K562 (cell line): ENCODE measurements at regions not wholly inside any gene's neighbourhood (a gene's known extent, or its start where the extent isn't known, plus 50 kb on each side); places are given as distances from the start of the nearest gene placed in this dataset.

Source experiments
- CEBPG ChIP-seq, 3 experiments: fragments of 200-800 bp in 1 of 3; sonication (Bioruptor generic) in 1 of 3; sonication (generic) in 1 of 3; formaldehyde crosslinking in 1 of 3; IDR thresholded peaks in 2 of 3; conservative IDR thresholded peaks in 1 of 3; 2 replicates each; pipeline versions ENCODE4 v1.6.1 to v1.8.0; 2016 to 2022; ENCODE audit warnings: missing compliant biosample characterization in 2 of 3, missing genetic modification characterization in 2 of 3, mild to moderate bottlenecking in 1 of 3, missing genetic modification reagents in 1 of 3
- ETS2 ChIP-seq: IDR thresholded peaks from 2 replicates; pipeline ENCODE4 v1.6.1; 2016; ENCODE audit warnings: borderline replicate concordance, missing genetic modification characterization, mild to moderate bottlenecking, moderate library complexity, missing compliant biosample characterization; ENCODE audit not compliant: poor library complexity, severe bottlenecking
- EZH2 ChIP-seq: IDR thresholded peaks from 2 replicates; pipeline ENCODE4 v1.6.1; 2012; ENCODE audit warnings: low read depth, mild to moderate bottlenecking, inconsistent platforms, low read length, borderline replicate concordance
- HNRNPLL ChIP-seq: fragments of 200-400 bp; formaldehyde crosslinking; IDR thresholded peaks from 2 replicates; pipeline ENCODE4 v1.6.1; 2017; ENCODE audit warnings: low read length, low read depth, mild to moderate bottlenecking; ENCODE audit not compliant: poor library complexity, severe bottlenecking
- POLR2AphosphoS5 ChIP-seq: IDR thresholded peaks from 2 replicates; pipeline ENCODE4 v1.6.1; 2011; ENCODE audit warnings: mild to moderate bottlenecking, low read depth, low read length, moderate library complexity; ENCODE audit not compliant: control insufficient read depth, insufficient read depth
- PTBP1 ChIP-seq: fragments of 200-400 bp; formaldehyde crosslinking; IDR thresholded peaks from 2 replicates; pipeline ENCODE4 v1.6.1; 2017; ENCODE audit warnings: low read depth, low read length
- RFX5 ChIP-seq: IDR thresholded peaks from 2 replicates; pipeline ENCODE4 v1.6.1; 2011; ENCODE audit warnings: low read depth, mild to moderate bottlenecking, improper control_type of control experiment, low read length
- RUNX1 ChIP-seq: sonication (generic); IDR thresholded peaks from 2 replicates; pipeline ENCODE4 v1.6.1; 2016; ENCODE audit warnings: antibody characterized with exemption, low read depth
- TF ChIP-seq, protein P1 (sequence below): sonication (generic); formaldehyde crosslinking; IDR thresholded peaks from 2 replicates; pipeline ENCODE4 v1.8.0; 2022; ENCODE audit warnings: mild to moderate bottlenecking, missing genetic modification reagents
- TF ChIP-seq, protein P2 (sequence below): fragments of 450-650 bp; conservative IDR thresholded peaks from 2 replicates; pipeline ENCODE4 v1.6.1; 2016; ENCODE audit warnings: missing genetic modification characterization, low read depth, mild to moderate bottlenecking, control low read depth, missing compliant biosample characterization

GRCh38 chr6:56850626-56851025 is 104.3 kb upstream of the BEND6 start:
- TF ChIP-seq RUNX1 (no peak), HNRNPLL (no peak), ETS2 (no peak), CEBPG (CRISPR knock-in tag; IDR thresholded peaks at IDR 0.05) (no peak), CEBPG (tag; conservative IDR thresholded peaks at IDR 0.05 in 1 of 2, IDR thresholded peaks at IDR 0.05 in 1 of 2) (no peak), EZH2 (no peak), RFX5 (no peak), POLR2AphosphoS5 (no peak), PTBP1 (no peak)
- TF ChIP-seq, protein P1, sequence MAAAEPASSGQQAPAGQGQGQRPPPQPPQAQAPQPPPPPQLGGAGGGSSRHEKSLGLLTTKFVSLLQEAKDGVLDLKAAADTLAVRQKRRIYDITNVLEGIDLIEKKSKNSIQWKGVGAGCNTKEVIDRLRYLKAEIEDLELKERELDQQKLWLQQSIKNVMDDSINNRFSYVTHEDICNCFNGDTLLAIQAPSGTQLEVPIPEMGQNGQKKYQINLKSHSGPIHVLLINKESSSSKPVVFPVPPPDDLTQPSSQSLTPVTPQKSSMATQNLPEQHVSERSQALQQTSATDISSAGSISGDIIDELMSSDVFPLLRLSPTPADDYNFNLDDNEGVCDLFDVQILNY (CRISPR knock-in tag): no peak
- TF ChIP-seq, protein P2, sequence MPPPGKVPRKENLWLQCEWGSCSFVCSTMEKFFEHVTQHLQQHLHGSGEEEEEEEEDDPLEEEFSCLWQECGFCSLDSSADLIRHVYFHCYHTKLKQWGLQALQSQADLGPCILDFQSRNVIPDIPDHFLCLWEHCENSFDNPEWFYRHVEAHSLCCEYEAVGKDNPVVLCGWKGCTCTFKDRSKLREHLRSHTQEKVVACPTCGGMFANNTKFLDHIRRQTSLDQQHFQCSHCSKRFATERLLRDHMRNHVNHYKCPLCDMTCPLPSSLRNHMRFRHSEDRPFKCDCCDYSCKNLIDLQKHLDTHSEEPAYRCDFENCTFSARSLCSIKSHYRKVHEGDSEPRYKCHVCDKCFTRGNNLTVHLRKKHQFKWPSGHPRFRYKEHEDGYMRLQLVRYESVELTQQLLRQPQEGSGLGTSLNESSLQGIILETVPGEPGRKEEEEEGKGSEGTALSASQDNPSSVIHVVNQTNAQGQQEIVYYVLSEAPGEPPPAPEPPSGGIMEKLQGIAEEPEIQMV: no peak
